ENCODE measurements at regions not wholly inside any gene's neighbourhood (a gene's known extent, or its start where the extent isn't known, plus 50 kb on each side); places are given as distances from the start of the nearest gene placed in this dataset.
A peak's percentile ranks its signal among the peaks of the same experiment; 100 is the strongest.

GRCh38 chr2:64204703-64205102, 60.5 kb upstream of the PELI1 start:
- Histone ChIP-seq H3K79me2 (replicated peaks; ENCODE audit: insufficient read depth) (no peaks in the 10 kb centered on the region), H3K36me3 (ENCODE audit: insufficient read depth) (no peaks in the 10 kb centered on the region), H3K9me2 (ENCODE audit: insufficient read depth) (no peaks in the 10 kb centered on the region), H3F3A (replicated peaks; ENCODE audit: low read depth) (no peaks in the 10 kb centered on the region), H3K4me3 (no peak overlapping the region), H3K27ac (ENCODE audit: low read depth) (0 out of 2 replicates have a peak overlapping the region, but pooled peaks have one; percentile 12), H3K4me2 (0 out of 2 replicates have a peak overlapping the region, but pooled peaks have one; percentile 49), H3K27me3 (ENCODE audit: insufficient read depth) (no peaks in the 10 kb centered on the region), H2AFZ (peak overlapping the region; percentile 75), H4K20me1 (replicated peaks; ENCODE audit: insufficient read depth) (no peaks in the 10 kb centered on the region), H3K4me1 (ENCODE audit: insufficient read depth) (peaks cover 18% of the 10 kb centered on the region)
- Mint-ChIP-seq H3K4me1 (peaks cover 24% of the 10 kb centered on the region), H3K27me3 (ENCODE audit: insufficient read depth, low read depth, poor library complexity) (peaks cover 2% of the 10 kb centered on the region), H3K27ac (no peak overlapping the region), H3K36me3 (ENCODE audit: low read depth) (no peaks in the 10 kb centered on the region), H3K4me3 (no peak overlapping the region), H3K9me3 (no peaks in the 10 kb centered on the region)
- ATAC-seq, result no peak
- TF ChIP-seq ZNF114 (CRISPR knock-in tag; IDR thresholded peaks at IDR 0.05) (no peak), EZH2phosphoT487 (IDR thresholded peaks at IDR 0.05; ENCODE audit: unreplicated experiment) (no peak), CREB1 (CRISPR knock-in tag; IDR thresholded peaks at IDR 0.05; ENCODE audit: low read depth) (no peak), STAT1 (IDR thresholded peaks at IDR 0.05; ENCODE audit: unreplicated experiment) (no peak), POLR2AphosphoS5 (IDR thresholded peaks at IDR 0.05; ENCODE audit: low read depth) (no peak), EZH2 (IDR thresholded peaks at IDR 0.05; ENCODE audit: low read depth, unreplicated experiment) (no peak), ZNF462 (CRISPR knock-in tag; IDR thresholded peaks at IDR 0.05) (no peak), ZNF331 (CRISPR knock-in tag; IDR thresholded peaks at IDR 0.05; ENCODE audit: low read depth) (no peak), NANOG (IDR thresholded peaks at IDR 0.05; ENCODE audit: borderline replicate concordance) (no peak), JUNB (IDR thresholded peaks at IDR 0.05; ENCODE audit: unreplicated experiment) (no peak)
- TF ChIP-seq, protein P1, sequence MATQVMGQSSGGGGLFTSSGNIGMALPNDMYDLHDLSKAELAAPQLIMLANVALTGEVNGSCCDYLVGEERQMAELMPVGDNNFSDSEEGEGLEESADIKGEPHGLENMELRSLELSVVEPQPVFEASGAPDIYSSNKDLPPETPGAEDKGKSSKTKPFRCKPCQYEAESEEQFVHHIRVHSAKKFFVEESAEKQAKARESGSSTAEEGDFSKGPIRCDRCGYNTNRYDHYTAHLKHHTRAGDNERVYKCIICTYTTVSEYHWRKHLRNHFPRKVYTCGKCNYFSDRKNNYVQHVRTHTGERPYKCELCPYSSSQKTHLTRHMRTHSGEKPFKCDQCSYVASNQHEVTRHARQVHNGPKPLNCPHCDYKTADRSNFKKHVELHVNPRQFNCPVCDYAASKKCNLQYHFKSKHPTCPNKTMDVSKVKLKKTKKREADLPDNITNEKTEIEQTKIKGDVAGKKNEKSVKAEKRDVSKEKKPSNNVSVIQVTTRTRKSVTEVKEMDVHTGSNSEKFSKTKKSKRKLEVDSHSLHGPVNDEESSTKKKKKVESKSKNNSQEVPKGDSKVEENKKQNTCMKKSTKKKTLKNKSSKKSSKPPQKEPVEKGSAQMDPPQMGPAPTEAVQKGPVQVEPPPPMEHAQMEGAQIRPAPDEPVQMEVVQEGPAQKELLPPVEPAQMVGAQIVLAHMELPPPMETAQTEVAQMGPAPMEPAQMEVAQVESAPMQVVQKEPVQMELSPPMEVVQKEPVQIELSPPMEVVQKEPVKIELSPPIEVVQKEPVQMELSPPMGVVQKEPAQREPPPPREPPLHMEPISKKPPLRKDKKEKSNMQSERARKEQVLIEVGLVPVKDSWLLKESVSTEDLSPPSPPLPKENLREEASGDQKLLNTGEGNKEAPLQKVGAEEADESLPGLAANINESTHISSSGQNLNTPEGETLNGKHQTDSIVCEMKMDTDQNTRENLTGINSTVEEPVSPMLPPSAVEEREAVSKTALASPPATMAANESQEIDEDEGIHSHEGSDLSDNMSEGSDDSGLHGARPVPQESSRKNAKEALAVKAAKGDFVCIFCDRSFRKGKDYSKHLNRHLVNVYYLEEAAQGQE (IDR thresholded peaks at IDR 0.05; ENCODE audit: unreplicated experiment), result no peak
- TF ChIP-seq, protein P2, sequence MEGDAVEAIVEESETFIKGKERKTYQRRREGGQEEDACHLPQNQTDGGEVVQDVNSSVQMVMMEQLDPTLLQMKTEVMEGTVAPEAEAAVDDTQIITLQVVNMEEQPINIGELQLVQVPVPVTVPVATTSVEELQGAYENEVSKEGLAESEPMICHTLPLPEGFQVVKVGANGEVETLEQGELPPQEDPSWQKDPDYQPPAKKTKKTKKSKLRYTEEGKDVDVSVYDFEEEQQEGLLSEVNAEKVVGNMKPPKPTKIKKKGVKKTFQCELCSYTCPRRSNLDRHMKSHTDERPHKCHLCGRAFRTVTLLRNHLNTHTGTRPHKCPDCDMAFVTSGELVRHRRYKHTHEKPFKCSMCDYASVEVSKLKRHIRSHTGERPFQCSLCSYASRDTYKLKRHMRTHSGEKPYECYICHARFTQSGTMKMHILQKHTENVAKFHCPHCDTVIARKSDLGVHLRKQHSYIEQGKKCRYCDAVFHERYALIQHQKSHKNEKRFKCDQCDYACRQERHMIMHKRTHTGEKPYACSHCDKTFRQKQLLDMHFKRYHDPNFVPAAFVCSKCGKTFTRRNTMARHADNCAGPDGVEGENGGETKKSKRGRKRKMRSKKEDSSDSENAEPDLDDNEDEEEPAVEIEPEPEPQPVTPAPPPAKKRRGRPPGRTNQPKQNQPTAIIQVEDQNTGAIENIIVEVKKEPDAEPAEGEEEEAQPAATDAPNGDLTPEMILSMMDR (conservative IDR thresholded peaks at IDR 0.05; ENCODE audit: low read depth in 2 of 2), result no peak
- TF ChIP-seq, protein P3, sequence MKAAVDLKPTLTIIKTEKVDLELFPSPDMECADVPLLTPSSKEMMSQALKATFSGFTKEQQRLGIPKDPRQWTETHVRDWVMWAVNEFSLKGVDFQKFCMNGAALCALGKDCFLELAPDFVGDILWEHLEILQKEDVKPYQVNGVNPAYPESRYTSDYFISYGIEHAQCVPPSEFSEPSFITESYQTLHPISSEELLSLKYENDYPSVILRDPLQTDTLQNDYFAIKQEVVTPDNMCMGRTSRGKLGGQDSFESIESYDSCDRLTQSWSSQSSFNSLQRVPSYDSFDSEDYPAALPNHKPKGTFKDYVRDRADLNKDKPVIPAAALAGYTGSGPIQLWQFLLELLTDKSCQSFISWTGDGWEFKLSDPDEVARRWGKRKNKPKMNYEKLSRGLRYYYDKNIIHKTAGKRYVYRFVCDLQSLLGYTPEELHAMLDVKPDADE (IDR thresholded peaks at IDR 0.05), result no peak
- no peak for DNase-seq (ENCODE audit: low spot score)

All from GM23338 (cell line).